GM10266 (cell line): ENCODE measurements at regions not wholly inside any gene's neighbourhood (a gene's known extent, or its start where the extent isn't known, plus 50 kb on each side); places are given as distances from the start of the nearest gene placed in this dataset.

ENCODE experiments used
- DNase-seq: peaks from one replicate; pipeline ENCODE4 v3.0.0; 2012; ENCODE audit errors: extremely low spot score
- TF ChIP-seq, protein P1 (sequence below): IDR thresholded peaks from 2 replicates; pipeline ENCODE4 v1.5.1; 2012; ENCODE audit warnings: mild to moderate bottlenecking, low read depth; ENCODE audit not compliant: control insufficient read depth, insufficient read depth; ENCODE audit errors: missing control alignments

DNA sequence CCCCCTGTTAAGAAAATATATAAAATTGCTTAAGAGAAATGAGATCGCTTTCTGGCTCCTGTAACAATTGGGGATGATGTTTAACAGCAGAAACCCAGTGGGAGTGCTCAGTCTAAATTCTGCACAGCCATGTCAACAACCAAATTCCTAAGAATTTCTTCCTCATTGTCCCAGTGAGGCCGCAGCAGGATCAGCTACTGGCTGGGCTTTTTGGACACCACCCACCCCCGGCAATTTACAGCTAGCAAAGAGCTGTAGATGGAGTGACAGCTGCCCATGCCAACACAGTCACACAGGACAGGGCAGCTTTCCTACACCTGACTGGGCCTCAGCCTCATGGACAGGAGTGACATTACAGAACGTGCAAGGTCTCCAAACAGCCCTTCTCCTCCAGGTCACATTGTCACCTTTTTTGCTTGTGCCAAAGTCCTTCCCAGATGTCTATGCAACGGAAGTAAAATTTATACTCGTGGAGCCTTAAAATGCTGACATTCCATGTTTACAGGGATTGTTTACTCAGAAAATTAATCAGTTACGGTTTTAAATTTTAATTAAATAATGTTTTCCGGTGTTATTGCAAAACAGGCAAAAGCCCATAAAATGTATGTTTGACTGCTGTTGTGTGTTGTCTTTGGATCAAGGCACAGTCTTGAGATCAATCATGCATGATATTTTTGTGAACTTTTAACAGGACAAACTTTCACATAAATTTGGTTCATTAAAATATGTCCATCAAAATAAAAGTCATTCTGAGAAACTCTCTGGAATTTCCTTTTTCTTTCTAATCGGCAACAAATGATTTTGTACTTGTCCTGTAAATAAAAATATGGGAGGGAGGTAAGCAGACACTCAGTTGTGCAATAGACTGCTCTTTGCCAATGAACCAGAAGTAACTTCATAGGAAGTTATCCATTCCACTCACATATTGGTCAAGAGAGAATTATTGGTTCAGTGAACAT lies 943.2 kb downstream of the MCTP2 start:
- no peak for DNase-seq
- TF ChIP-seq, protein P1, sequence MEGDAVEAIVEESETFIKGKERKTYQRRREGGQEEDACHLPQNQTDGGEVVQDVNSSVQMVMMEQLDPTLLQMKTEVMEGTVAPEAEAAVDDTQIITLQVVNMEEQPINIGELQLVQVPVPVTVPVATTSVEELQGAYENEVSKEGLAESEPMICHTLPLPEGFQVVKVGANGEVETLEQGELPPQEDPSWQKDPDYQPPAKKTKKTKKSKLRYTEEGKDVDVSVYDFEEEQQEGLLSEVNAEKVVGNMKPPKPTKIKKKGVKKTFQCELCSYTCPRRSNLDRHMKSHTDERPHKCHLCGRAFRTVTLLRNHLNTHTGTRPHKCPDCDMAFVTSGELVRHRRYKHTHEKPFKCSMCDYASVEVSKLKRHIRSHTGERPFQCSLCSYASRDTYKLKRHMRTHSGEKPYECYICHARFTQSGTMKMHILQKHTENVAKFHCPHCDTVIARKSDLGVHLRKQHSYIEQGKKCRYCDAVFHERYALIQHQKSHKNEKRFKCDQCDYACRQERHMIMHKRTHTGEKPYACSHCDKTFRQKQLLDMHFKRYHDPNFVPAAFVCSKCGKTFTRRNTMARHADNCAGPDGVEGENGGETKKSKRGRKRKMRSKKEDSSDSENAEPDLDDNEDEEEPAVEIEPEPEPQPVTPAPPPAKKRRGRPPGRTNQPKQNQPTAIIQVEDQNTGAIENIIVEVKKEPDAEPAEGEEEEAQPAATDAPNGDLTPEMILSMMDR = no peak

- no peak for DNase-seq
- TF ChIP-seq, protein P1 = no peak
Measured at GRCh38 chr15:95175914-95176658, 944.7 kb downstream of the MCTP2 start.

- no peak for DNase-seq
- TF ChIP-seq, protein P1 = no peak
Measured at GRCh38 chr15:95176794-95177577, 945.6 kb downstream of the MCTP2 start.

DNA sequence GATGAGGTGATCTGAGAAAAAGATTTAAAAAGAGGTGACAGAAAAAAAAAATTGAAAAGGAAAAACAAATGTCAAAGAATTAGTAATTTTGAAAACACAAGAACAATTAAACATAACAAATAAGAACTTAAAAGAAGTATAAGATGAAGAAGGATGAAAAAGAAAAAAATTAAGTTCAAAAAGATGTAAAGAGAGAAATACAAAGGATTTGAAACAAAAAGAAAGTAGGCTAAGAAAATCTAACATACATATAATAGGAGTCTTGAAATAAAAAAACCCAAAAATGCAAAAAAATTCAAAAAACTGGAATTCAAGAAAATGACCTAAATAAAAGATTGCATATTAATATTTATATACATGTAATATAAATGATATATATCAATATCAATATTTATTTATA lies 949.2 kb downstream of the MCTP2 start:
- DNase-seq = no peak

GRCh38 chr15:95182091-95182490 lies 950.7 kb downstream of the MCTP2 start:
- TF ChIP-seq, protein P1 = no peak
- DNase-seq = no peak

More for the DNA sequence above, 949.2 kb downstream of the MCTP2 start:
- TF ChIP-seq, protein P1 = no peak

- TF ChIP-seq, protein P1 = no peak
- no peak for DNase-seq
Measured at GRCh38 chr15:95192923-95193322, 961.6 kb downstream of the MCTP2 start.
